OCI-LY7 (cell line): ENCODE measurements at regions not wholly inside any gene's neighbourhood (a gene's known extent, or its start where the extent isn't known, plus 50 kb on each side); places are given as distances from the start of the nearest gene placed in this dataset.

Source experiments
- BruUV-seq: library from RNA; stranded (reverse); fragments of 400-500 nt; replicated peaks from 2 replicates; lab custom pipeline; 2021; lab: Mats Ljungman, UMichigan
- CTCF ChIA-PET: fragments of 300-600 bp; sonication (Branson Sonifier 250); formaldehyde crosslinking; loops from one replicate; lab custom pipeline; 2022; ENCODE audit warnings: antibody characterized with exemption; ENCODE audit not compliant: unreplicated experiment; lab: Charles Lee
- POLR2A ChIA-PET: fragments of 300-600 bp; sonication (Branson Sonifier 250); formaldehyde crosslinking; loops from one replicate; lab custom pipeline; 2022; ENCODE audit warnings: antibody characterized with exemption; lab: Charles Lee
- DNase-seq: peaks from one replicate; pipeline ENCODE4 v3.0.0-alpha.2; 2015; ENCODE audit warnings: low spot score
- H2AFZ ChIP-seq: fragments of 200-600 bp; sonication (generic), shearing (Covaris generic); 2 replicates; pipeline ENCODE4 v1.6.1; 2014; ENCODE audit warnings: mild to moderate bottlenecking, antibody characterized with exemption, low read length, moderate library complexity
- H3K27ac ChIP-seq: fragments of 200-600 bp; sonication (generic); 2 replicates; pipeline ENCODE4 v1.5.1; 2014; ENCODE audit warnings: mixed run types, low read depth, mild to moderate bottlenecking, moderate library complexity, low read length, inconsistent platforms; ENCODE audit not compliant: poor library complexity, severe bottlenecking
- H3K36me3 ChIP-seq: fragments of 200-600 bp; sonication (generic); 2 replicates; pipeline ENCODE4 v1.6.1; 2014; ENCODE audit warnings: mild to moderate bottlenecking, antibody characterized with exemption, low read length, moderate library complexity, mixed read lengths; ENCODE audit not compliant: insufficient read depth
- H3K4me1 ChIP-seq: fragments of 200-600 bp; sonication (generic); 2 replicates; pipeline ENCODE4 v1.5.1; 2014; ENCODE audit warnings: mild to moderate bottlenecking, low read length; ENCODE audit not compliant: insufficient read depth, poor library complexity, severe bottlenecking
- H3K4me2 ChIP-seq: fragments of 200-600 bp; sonication (generic); 2 replicates; pipeline ENCODE4 v1.6.1; 2014; ENCODE audit warnings: mild to moderate bottlenecking, low read length
- H3K4me3 ChIP-seq: fragments of 200-600 bp; sonication (generic); 2 replicates; pipeline ENCODE4 v1.5.1; 2014; ENCODE audit warnings: mild to moderate bottlenecking, low read depth, low read length; ENCODE audit not compliant: poor library complexity, severe bottlenecking
- H3K79me2 ChIP-seq: fragments of 200-600 bp; sonication (generic); 2 replicates; pipeline ENCODE4 v1.6.1; 2016; ENCODE audit warnings: low read depth, mild to moderate bottlenecking, low read length, moderate library complexity, mixed read lengths; ENCODE audit not compliant: insufficient read depth
- H3K9me2 ChIP-seq: fragments of 200-600 bp; sonication (generic); 2 replicates; pipeline ENCODE4 v1.6.1; 2016; ENCODE audit warnings: mild to moderate bottlenecking, low read length, mixed read lengths; ENCODE audit not compliant: insufficient read depth
- H3K9me3 ChIP-seq: fragments of 200-600 bp; sonication (generic); 2 replicates; pipeline ENCODE4 v1.6.1; 2014; ENCODE audit warnings: mild to moderate bottlenecking, mixed run types, low read length, mixed read lengths
- H4K20me1 ChIP-seq: fragments of 200-600 bp; sonication (generic); 2 replicates; pipeline ENCODE4 v1.6.1; 2014; ENCODE audit warnings: mild to moderate bottlenecking, antibody characterized with exemption, low read length, moderate library complexity, mixed read lengths; ENCODE audit not compliant: insufficient read depth
- CTCF ChIP-seq: fragments of 200-600 bp; sonication (generic); conservative IDR thresholded peaks from 2 replicates; pipeline ENCODE4 v1.5.1; 2014; ENCODE audit warnings: mild to moderate bottlenecking, antibody characterized with exemption, low read length, moderate library complexity, mixed read lengths
- EZH2phosphoT487 ChIP-seq: fragments of 200-600 bp; sonication (generic); IDR thresholded peaks from 2 replicates; pipeline ENCODE4 v1.6.1; 2018; ENCODE audit warnings: low read depth, borderline replicate concordance, mild to moderate bottlenecking, mixed run types, antibody characterized with exemption, low read length, moderate library complexity, mixed read lengths
- intact Hi-C: fragments of 100-400 bp; cut with micrococcal nuclease; formaldehyde crosslinking; loops from one replicate; pipeline ENCODE4 v1.10.0; 2022; ENCODE audit not compliant: unreplicated experiment

GRCh38 chr7:51980812-51981211, 664.2 kb upstream of the COBL start:
- DNase-seq: no peak
- no peak overlapping the region for H2AFZ ChIP-seq
- H3K4me2 ChIP-seq: no peak overlapping the region
- ChIA-PET CTCF (no interaction called here), POLR2A (no interaction called here)
- intact Hi-C loops: no loop called here
- no peaks in the 10 kb centered on the region for H3K4me1 ChIP-seq
- TF ChIP-seq EZH2phosphoT487: no peak
- TF ChIP-seq CTCF: no peak
- H3K27ac ChIP-seq: no peak overlapping the region
- no TSS peak for BruUV-seq
- no peaks in the 10 kb centered on the region for H3K9me3 ChIP-seq
- no peaks in the 10 kb centered on the region for H4K20me1 ChIP-seq
- H3K9me2 ChIP-seq: no peaks in the 10 kb centered on the region
- H3K36me3 ChIP-seq: no peaks in the 10 kb centered on the region
- no peak overlapping the region for H3K4me3 ChIP-seq
- H3K79me2 ChIP-seq: no peaks in the 10 kb centered on the region

- ChIA-PET POLR2A (no interaction called here), CTCF (no interaction called here)
- no peaks in the 10 kb centered on the region for H3K9me3 ChIP-seq
- H3K9me2 ChIP-seq: no peaks in the 10 kb centered on the region
- H4K20me1 ChIP-seq: no peaks in the 10 kb centered on the region
- no peaks in the 10 kb centered on the region for H3K36me3 ChIP-seq
- H3K79me2 ChIP-seq: no peaks in the 10 kb centered on the region
- intact Hi-C loops: no loop called here
- H3K4me1 ChIP-seq: no peaks in the 10 kb centered on the region
- no peak overlapping the region for H3K4me2 ChIP-seq
- H2AFZ ChIP-seq: no peak overlapping the region
- H3K27ac ChIP-seq: no peak overlapping the region
- DNase-seq: no peak
- H3K4me3 ChIP-seq: no peak overlapping the region
- TF ChIP-seq CTCF: no peak
- no peak for TF ChIP-seq EZH2phosphoT487
- BruUV-seq: no TSS peak
These were observed 663.7 kb upstream of the COBL start for GRCh38 chr7:51980313-51980712.

GRCh38 chr7:51977913-51978312, 661.3 kb upstream of the COBL start:
- Histone ChIP-seq H2AFZ (no peak overlapping the region), H3K4me2 (no peak overlapping the region), H4K20me1 (no peaks in the 10 kb centered on the region), H3K27ac (no peak overlapping the region), H3K9me2 (no peaks in the 10 kb centered on the region), H3K36me3 (no peaks in the 10 kb centered on the region), H3K79me2 (no peaks in the 10 kb centered on the region), H3K4me3 (no peak overlapping the region), H3K4me1 (no peaks in the 10 kb centered on the region), H3K9me3 (no peaks in the 10 kb centered on the region)
- intact Hi-C loops: no loop called here
- ChIA-PET POLR2A (no interaction called here), CTCF (no interaction called here)
- TF ChIP-seq CTCF (no peak), EZH2phosphoT487 (no peak)
- BruUV-seq: no TSS peak
- no peak for DNase-seq
